ENCODE measurements at regions not wholly inside any gene's neighbourhood (a gene's known extent, or its start where the extent isn't known, plus 50 kb on each side); places are given as distances from the start of the nearest gene placed in this dataset.

DNA sequence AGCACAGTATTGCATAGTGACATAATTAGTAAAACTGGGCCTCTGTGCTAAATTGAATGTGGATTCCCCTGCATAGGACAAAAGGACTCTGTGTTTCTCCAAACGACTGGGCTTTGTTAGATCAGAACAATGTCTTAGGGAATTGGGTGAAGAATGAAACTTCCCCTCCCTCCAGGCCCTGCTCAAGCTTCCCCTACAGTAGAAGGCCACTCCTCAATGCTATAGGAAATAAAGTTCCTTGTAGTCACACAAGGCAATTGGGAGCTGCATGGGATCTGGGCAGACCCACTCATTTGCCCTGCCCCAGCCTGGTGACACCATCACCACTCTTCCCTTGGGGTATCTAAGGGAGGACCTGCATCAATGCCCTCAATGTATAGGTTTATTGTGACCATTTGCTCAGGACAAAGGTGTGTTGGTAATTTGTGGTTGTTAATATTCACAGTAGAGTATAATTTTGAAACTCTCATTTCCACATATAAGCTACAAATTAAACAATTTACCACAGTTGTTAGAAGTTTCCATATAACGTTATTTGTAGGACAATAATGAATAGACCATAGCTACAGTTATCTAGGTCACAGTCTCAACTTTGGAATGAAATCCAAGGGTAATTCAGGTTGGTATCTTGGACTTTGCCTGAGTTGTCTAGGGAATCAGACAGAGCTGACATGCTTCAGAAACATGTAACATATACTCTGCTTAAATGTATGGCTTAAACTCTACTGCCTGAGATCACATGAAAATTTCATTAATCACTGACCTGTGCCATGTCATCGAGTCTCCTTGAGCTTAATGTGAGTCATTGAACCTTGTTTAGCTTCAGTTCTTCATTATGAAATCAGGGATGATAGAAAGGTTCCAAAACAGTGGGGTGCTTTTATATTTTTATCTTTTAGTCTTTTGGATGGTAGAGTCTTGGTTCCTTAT is 64.8 kb upstream of the DARS1 start:
- peak overlapping the region; percentile 83 for H3K4me3 Mint-ChIP-seq
- DNase-seq (ENCODE audit: low spot score) = no peak

DNA sequence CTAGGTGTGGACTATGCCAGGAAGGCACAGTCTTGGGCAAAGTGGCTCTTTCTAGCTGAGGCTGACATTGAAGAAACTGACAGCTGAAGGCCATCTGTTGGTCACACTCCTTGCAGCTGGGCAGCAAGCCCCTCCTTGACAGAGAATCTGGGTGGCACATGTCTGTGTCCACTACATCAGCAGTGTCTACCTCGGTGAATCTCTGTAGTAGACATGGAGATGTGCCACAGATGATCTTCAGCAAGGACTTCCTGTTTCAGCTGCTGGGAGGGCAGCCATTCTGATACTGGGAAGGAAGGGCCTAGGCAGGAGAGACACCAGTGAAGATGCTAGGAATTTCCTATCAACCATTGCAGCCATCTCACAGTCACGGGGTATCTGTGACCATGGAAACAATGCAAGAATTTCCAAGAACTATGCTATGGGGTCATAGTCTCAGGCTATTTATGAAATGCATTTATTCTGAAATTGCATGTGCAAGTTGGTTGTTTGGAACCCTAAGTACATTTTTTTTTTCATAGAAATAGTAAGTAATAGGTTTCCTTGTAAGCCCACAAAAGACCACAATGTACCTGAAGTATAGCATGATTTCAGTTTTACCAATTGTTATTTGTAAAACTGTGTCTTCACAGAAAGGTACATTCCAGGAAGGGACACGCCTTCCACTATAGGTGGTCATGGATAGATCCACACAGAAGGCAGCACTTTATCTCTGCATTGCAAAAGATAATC is 63.8 kb upstream of the DARS1 start:
- Mint-ChIP-seq H3K9me3 (no peaks in the 10 kb centered on the region), H3K4me3 (peak overlapping the region; percentile 49), H3K4me1 (ENCODE audit: low read depth in 2 of 2) (peaks cover 28 to 43% of the 10 kb centered on the region in 2 donors), H3K36me3 (peaks cover 4% of the 10 kb centered on the region), H3K27me3 (peaks cover 0 to 11% of the 10 kb centered on the region in 2 donors), H3K27ac (peak overlapping the region; percentile 68 to 92)
- DNase-seq (ENCODE audit: low spot score) (no peak), ATAC-seq (peak; percentile 12 to 25)

More for the DNA sequence above, 64.8 kb upstream of the DARS1 start:
- peaks cover 8% of the 10 kb centered on the region for H3K36me3 Mint-ChIP-seq
- no peaks in the 10 kb centered on the region for H3K9me3 Mint-ChIP-seq
- H3K4me1 Mint-ChIP-seq (ENCODE audit: low read depth in 2 of 2) = peaks cover 31 to 48% of the 10 kb centered on the region in 2 donors
- peaks cover 0 to 7% of the 10 kb centered on the region in 2 donors for H3K27me3 Mint-ChIP-seq
- ATAC-seq = no peak
- H3K27ac Mint-ChIP-seq = peak overlapping the region; percentile 68 to 92

DNA sequence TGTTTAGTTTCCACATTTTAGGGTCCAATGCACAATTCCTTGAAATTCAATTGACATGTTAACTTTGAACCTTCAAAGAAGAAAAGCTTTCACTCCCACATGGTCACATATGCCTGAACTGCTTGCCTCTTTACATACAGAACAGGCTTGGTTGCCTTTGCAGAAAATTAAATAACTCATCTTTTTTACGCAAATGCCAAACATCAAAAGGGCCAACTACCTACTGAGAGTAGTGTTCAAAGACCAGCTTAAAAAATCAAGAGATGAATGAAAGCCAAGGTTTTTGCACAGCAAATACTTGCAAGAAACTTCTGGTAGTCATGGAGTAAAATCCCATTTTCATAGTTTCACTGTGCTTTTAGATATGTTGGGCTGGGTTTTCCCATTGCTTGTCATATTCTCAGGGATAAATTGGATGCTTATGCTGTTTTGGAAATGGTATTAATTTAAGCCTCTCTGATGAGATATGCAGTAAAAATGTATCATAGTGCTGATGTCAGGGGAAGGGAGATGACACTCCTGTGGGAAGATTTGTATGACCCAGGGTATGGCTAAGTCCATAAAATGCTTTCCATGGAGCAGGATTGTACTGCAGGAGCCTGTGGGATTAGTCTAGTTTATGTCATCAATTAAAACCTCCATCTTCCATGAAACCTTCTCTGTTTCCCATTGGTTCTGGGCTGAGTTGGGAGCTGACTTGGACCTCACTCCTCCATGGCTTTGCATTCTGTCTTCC is 60.6 kb upstream of the DARS1 start:
- no peaks in the 10 kb centered on the region for H3K9me3 Mint-ChIP-seq
- no peak overlapping the region for H3K27ac Mint-ChIP-seq
- H3K4me1 Mint-ChIP-seq (ENCODE audit: low read depth in 2 of 2) = peaks cover 12 to 22% of the 10 kb centered on the region in 2 donors
- H3K36me3 Mint-ChIP-seq = peaks cover 2% of the 10 kb centered on the region
- no peak overlapping the region for H3K4me3 Mint-ChIP-seq
- no peak for ATAC-seq
- no peak for DNase-seq (ENCODE audit: low spot score)
- peaks cover 0 to 11% of the 10 kb centered on the region in 2 donors for H3K27me3 Mint-ChIP-seq

DNA sequence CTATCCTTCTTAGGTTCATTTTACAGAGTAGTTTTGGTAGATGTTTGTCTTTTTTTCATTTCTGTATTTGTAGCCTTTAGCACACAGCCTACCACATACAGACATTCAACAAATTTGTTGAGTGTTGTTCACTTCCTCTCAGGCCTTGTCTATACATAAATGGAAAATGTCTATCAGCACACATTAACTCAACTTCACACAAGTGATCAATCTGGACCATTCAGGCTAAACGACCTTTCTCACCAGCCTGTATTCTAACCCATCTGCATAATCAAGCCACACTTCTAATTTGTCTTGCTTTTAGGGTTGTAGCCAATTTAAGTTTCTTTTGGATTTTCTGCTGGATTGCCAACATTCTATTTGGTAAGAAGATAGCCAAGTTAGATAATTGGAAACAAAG is 59.9 kb upstream of the DARS1 start:
- ATAC-seq (no peak), DNase-seq (ENCODE audit: low spot score) (no peak)
- no peaks in the 10 kb centered on the region for H3K9me3 Mint-ChIP-seq
- H3K4me1 Mint-ChIP-seq (ENCODE audit: low read depth in 2 of 2) = peaks cover 7 to 15% of the 10 kb centered on the region in 2 donors
- no peak overlapping the region for H3K4me3 Mint-ChIP-seq
- H3K27me3 Mint-ChIP-seq = peaks cover 0 to 11% of the 10 kb centered on the region in 2 donors
- no peaks in the 10 kb centered on the region for H3K36me3 Mint-ChIP-seq
- no peak overlapping the region for H3K27ac Mint-ChIP-seq

Measured in natural killer cell treated with Interleukin-12 subunit alpha and Interleukin-12 subunit beta and Interleukin-15 and Interleukin-18, amount 100 ng/mL, for 72 hours (primary cell).